GM12892 (cell line): ENCODE measurements at regions not wholly inside any gene's neighbourhood (a gene's known extent, or its start where the extent isn't known, plus 50 kb on each side); places are given as distances from the start of the nearest gene placed in this dataset.

Source experiments
- POLR2A ChIP-seq: IDR thresholded peaks from 2 replicates; pipeline ENCODE4 v1.6.1; 2011; ENCODE audit warnings: low read depth, low read length, control low read depth
- POLR2AphosphoS5 ChIP-seq: IDR thresholded peaks from 2 replicates; pipeline ENCODE4 v1.6.1; 2011; ENCODE audit warnings: low read depth, low read length, control low read depth
- TAF1 ChIP-seq: IDR thresholded peaks from 2 replicates; pipeline ENCODE4 v1.6.1; 2011; ENCODE audit warnings: low read depth, mild to moderate bottlenecking, control low read depth, low read length, borderline replicate concordance

DNA sequence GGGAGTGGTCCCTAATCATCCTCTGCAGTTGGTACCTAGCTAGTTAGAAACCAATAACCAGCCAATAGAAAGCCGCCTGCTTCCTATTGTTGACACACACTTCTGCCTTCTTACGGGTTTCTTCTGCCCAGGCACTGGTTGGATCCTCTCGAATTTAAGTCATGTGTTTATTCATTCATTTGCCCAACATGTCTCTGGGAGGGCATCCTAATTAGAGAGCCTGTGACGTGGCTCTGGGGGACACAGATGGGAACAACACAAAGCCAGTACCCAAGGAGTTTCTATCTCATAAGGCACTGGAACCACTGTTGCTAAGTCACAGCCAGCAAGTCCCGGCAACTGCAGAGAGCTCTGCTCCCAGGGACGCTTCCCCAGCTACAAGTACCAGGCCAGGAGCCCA is 300.7 kb upstream of the TNRC6C start:
- TF ChIP-seq POLR2AphosphoS5 (no peak), TAF1 (no peak), POLR2A (no peak)
